Esophagus (tissue), 2 donors: ENCODE measurements at regions not wholly inside any gene's neighbourhood (a gene's known extent, or its start where the extent isn't known, plus 50 kb on each side); places are given as distances from the start of the nearest gene placed in this dataset.

Source experiments
- H3K27ac ChIP-seq, 2 donors: one replicate each; pipeline ENCODE4 v1.5.1; 2013; ENCODE audit warnings: low read depth in 2 of 2, mild to moderate bottlenecking in 2 of 2, inconsistent platforms in 1 of 2, low read length in 1 of 2, moderate library complexity in 1 of 2
- H3K27me3 ChIP-seq, 2 donors: one replicate each; pipeline ENCODE4 v1.6.1; 2013; ENCODE audit warnings: low read length in 2 of 2, control low read depth in 1 of 2, mild to moderate bottlenecking in 1 of 2; ENCODE audit not compliant: insufficient read depth in 2 of 2, control insufficient read depth in 1 of 2
- H3K36me3 ChIP-seq, 2 donors: one replicate each; pipeline ENCODE4 v1.6.1; 2013; ENCODE audit warnings: low read length in 1 of 2; ENCODE audit not compliant: control insufficient read depth in 2 of 2, insufficient read depth in 2 of 2
- H3K4me1 ChIP-seq, 2 donors: one replicate each; pipeline ENCODE4 v1.6.1; 2013; ENCODE audit warnings: low read length in 1 of 2; ENCODE audit not compliant: control insufficient read depth in 2 of 2, insufficient read depth in 2 of 2
- H3K4me3 ChIP-seq, 2 donors: one replicate each; pipeline ENCODE4 v1.5.1; 2013; ENCODE audit warnings: low read length in 2 of 2, mild to moderate bottlenecking in 2 of 2, low read depth in 1 of 2, moderate library complexity in 1 of 2
- H3K9me3 ChIP-seq, 2 donors: one replicate each; pipeline ENCODE4 v1.6.1; 2013; ENCODE audit warnings: mild to moderate bottlenecking in 2 of 2, low read depth in 1 of 2, low read length in 1 of 2, moderate library complexity in 1 of 2; ENCODE audit not compliant: control insufficient read depth in 2 of 2, insufficient read depth in 1 of 2
- WGBS, 2 donors: extraction: QIAGEN DNeasy Blood & Tissue Kit; methylation state at CpG; one replicate each; pipeline ENCODE4 v1.1.7; 2013; 5-methylcytosine and 5-hydroxymethylcytosine counted together
- donor health status: healthy with polysubstance abuse.
- donor health status: Bipolar disorder and iron deficiency.

- Histone ChIP-seq H3K4me3 (no peak overlapping the region), H3K36me3 (no peaks in the 10 kb centered on the region), H3K4me1 (no peaks in the 10 kb centered on the region), H3K27me3 (no peaks in the 10 kb centered on the region), H3K9me3 (no peaks in the 10 kb centered on the region), H3K27ac (no peak overlapping the region)
- 79 to 85% methylated on average over 2 of the region's 2 CpGs for WGBS, 2 donors
Measured at GRCh38 chr7:136144182-136144581, 167.0 kb upstream of the MTPN start.

DNA sequence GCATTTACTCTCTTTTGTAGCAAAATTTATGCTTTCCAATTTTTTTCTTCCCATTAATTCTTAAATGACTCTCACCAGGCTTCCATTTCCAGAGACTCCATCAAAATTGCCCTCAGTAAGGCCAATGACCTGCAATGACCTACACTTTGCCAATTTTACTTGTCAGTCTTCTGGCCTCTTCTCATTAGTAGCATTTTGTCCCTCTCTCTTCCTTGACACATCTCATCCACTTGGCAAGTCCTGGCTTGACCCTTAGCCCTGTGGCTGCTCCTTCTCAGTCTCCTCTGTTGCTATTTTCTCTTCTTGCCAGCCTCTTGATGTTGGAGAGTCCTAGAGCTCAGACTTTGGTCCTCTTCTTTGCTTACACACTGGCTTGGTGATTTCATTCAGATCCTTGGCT is 166.1 kb upstream of the MTPN start:
- H3K27ac ChIP-seq = no peak overlapping the region
- no peaks in the 10 kb centered on the region for H3K36me3 ChIP-seq
- H3K9me3 ChIP-seq = no peaks in the 10 kb centered on the region
- no peaks in the 10 kb centered on the region for H3K4me1 ChIP-seq
- H3K4me3 ChIP-seq = no peak overlapping the region
- H3K27me3 ChIP-seq = no peaks in the 10 kb centered on the region

DNA sequence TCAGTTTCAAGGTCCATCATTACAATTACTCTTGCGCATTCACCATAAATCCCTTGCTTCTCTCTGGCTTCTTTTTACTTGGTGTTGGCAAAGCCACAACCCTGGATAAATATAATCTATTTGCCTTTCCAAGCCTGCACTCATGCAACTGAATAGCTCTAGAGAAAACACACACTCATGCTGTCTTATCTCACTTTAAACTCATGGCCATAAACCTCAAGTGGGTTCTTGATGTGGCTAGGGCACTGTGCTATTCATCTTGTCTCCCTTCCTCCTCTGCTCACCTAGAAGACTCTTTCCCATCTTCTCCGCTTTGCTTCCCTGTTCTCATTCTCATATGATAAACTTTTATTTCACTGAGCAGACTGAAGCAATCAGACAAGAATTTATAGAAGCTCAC is 165.4 kb upstream of the MTPN start:
- H3K9me3 ChIP-seq = no peaks in the 10 kb centered on the region
- no peak overlapping the region for H3K27ac ChIP-seq
- 91 to 94% methylated on average over 2 of the region's 2 CpGs for WGBS, 2 donors
- no peaks in the 10 kb centered on the region for H3K27me3 ChIP-seq
- H3K4me3 ChIP-seq = no peak overlapping the region
- H3K36me3 ChIP-seq = no peaks in the 10 kb centered on the region
- no peaks in the 10 kb centered on the region for H3K4me1 ChIP-seq

- Histone ChIP-seq H3K36me3 (no peaks in the 10 kb centered on the region), H3K27me3 (no peaks in the 10 kb centered on the region), H3K4me3 (no peak overlapping the region), H3K27ac (no peak overlapping the region), H3K4me1 (no peaks in the 10 kb centered on the region), H3K9me3 (no peaks in the 10 kb centered on the region)
- WGBS, 2 donors = 86 to 91% methylated on average over 3 of the region's 3 CpGs
Measured at GRCh38 chr7:136140469-136140868, 163.3 kb upstream of the MTPN start.

DNA sequence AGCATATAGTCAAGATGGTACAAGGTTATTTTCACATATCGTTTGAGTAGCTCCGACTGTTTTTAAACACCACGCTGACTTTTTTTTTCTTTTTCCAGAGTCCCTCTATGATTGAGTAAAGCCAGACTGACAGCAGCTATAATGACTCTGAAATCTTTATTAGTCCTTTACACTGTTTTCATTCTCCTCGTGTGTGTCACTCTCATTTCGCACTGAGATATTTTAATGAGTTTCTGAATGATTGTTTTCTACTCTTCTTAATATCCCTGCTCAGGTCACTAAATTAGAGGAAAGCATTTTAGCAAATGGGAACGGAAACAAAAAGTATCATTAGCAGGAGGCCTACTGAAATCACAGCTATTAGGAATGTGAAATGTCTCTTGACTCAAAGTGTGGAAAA is 162.3 kb upstream of the MTPN start:
- no peak overlapping the region for H3K4me3 ChIP-seq
- 61 to 66% methylated on average over 6 of the region's 6 CpGs for WGBS, 2 donors
- H3K9me3 ChIP-seq = no peaks in the 10 kb centered on the region
- H3K36me3 ChIP-seq = no peaks in the 10 kb centered on the region
- no peaks in the 10 kb centered on the region for H3K27me3 ChIP-seq
- no peaks in the 10 kb centered on the region for H3K4me1 ChIP-seq
- no peak overlapping the region for H3K27ac ChIP-seq

DNA sequence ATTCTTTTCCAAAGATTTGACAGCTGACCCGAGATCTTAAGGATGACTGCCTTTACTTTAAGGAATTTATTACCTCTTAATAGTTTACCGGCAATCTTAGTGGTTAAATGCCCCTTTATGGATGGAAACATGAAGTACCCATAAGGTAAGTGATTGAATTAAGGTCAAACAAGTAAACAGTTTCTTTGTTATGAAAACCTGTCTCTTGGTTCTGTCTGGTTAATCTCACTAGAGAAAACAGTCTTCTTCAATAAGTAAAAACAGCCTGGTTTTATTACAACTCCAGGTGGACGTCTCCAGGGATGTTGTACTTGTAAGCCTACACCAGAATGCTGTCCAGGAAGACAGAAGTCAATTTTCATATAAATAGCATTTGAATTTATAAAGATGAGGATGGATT is 161.8 kb upstream of the MTPN start:
- H3K27ac ChIP-seq = no peak overlapping the region
- H3K27me3 ChIP-seq = no peaks in the 10 kb centered on the region
- H3K9me3 ChIP-seq = no peaks in the 10 kb centered on the region
- no peak overlapping the region for H3K4me3 ChIP-seq
- no peaks in the 10 kb centered on the region for H3K4me1 ChIP-seq
- no peaks in the 10 kb centered on the region for H3K36me3 ChIP-seq
- WGBS, 2 donors = 63 to 71% methylated on average over 3 of the region's 3 CpGs

- WGBS, 2 donors = 80 to 86% methylated on average over 6 of the region's 6 CpGs
- Histone ChIP-seq H3K27me3 (no peaks in the 10 kb centered on the region), H3K27ac (no peak overlapping the region), H3K4me3 (no peak overlapping the region), H3K9me3 (no peaks in the 10 kb centered on the region), H3K4me1 (no peaks in the 10 kb centered on the region), H3K36me3 (no peaks in the 10 kb centered on the region)
Measured at GRCh38 chr7:136136906-136137454, 159.8 kb upstream of the MTPN start.

GRCh38 chr7:136134503-136134902 is 157.3 kb upstream of the MTPN start:
- no peaks in the 10 kb centered on the region for H3K36me3 ChIP-seq
- WGBS, 2 donors = 56 to 58% methylated on average over 3 of the region's 3 CpGs
- H3K27ac ChIP-seq = no peak overlapping the region
- no peaks in the 10 kb centered on the region for H3K27me3 ChIP-seq
- no peaks in the 10 kb centered on the region for H3K4me1 ChIP-seq
- H3K9me3 ChIP-seq = no peaks in the 10 kb centered on the region
- no peak overlapping the region for H3K4me3 ChIP-seq

DNA sequence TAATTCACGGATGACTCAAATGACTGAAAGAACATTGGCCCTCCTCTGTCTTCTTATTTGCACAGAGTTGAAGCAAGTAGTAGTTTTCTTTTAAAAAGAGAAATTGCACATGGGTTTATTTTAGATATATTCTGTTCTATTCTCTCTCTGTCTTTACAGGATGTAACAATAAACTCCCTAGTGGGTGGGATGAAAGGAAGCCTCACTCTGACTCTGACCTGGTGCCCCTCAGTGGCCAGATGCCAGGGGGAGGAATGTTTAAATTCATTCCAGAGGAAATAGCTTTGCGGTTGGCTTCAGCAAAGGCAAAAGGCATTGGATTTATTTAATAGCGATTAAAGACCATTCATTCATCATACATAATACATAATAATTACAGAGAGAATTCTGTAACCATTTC is 156.4 kb upstream of the MTPN start:
- H3K9me3 ChIP-seq = no peaks in the 10 kb centered on the region
- no peaks in the 10 kb centered on the region for H3K4me1 ChIP-seq
- H3K4me3 ChIP-seq = no peak overlapping the region
- H3K36me3 ChIP-seq = no peaks in the 10 kb centered on the region
- WGBS, 2 donors = 46 to 64% methylated on average over 3 of the region's 3 CpGs
- no peak overlapping the region for H3K27ac ChIP-seq
- H3K27me3 ChIP-seq = no peaks in the 10 kb centered on the region

GRCh38 chr7:136131304-136131630 is 154.1 kb upstream of the MTPN start:
- H3K4me3 ChIP-seq = no peak overlapping the region
- H3K36me3 ChIP-seq = no peaks in the 10 kb centered on the region
- H3K27ac ChIP-seq = no peak overlapping the region
- H3K9me3 ChIP-seq = peaks cover 0 to 2% of the 10 kb centered on the region in 2 donors
- H3K27me3 ChIP-seq = no peaks in the 10 kb centered on the region
- no peaks in the 10 kb centered on the region for H3K4me1 ChIP-seq
- WGBS, 2 donors = 82 to 86% methylated on average over 3 of the region's 3 CpGs
